ENCODE measurements at regions not wholly inside any gene's neighbourhood (a gene's known extent, or its start where the extent isn't known, plus 50 kb on each side); places are given as distances from the start of the nearest gene placed in this dataset.

DNA sequence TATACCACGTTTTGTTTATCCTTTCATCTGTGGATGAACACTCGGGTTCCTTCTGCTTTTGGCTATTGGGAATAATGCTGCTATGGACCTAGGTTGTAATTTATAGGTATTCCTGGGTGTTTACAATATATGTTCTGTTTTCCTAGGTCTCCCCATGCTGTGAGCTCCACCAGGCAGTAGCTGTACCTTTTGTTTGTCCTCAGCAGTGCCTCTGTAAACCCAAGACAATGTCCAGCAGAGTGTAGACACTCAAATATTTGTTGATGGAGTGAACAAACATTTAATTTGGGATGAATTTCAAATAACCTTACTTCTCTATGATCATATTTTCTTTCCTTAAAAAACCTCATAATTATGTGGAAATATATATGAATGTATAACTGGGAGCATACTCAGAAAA, 259.5 kb upstream of the BOD1L1 start:
- TF ChIP-seq, protein P1, sequence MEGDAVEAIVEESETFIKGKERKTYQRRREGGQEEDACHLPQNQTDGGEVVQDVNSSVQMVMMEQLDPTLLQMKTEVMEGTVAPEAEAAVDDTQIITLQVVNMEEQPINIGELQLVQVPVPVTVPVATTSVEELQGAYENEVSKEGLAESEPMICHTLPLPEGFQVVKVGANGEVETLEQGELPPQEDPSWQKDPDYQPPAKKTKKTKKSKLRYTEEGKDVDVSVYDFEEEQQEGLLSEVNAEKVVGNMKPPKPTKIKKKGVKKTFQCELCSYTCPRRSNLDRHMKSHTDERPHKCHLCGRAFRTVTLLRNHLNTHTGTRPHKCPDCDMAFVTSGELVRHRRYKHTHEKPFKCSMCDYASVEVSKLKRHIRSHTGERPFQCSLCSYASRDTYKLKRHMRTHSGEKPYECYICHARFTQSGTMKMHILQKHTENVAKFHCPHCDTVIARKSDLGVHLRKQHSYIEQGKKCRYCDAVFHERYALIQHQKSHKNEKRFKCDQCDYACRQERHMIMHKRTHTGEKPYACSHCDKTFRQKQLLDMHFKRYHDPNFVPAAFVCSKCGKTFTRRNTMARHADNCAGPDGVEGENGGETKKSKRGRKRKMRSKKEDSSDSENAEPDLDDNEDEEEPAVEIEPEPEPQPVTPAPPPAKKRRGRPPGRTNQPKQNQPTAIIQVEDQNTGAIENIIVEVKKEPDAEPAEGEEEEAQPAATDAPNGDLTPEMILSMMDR (IDR thresholded peaks at IDR 0.05 in 4 of 5, conservative IDR thresholded peaks at IDR 0.05 in 1 of 5), result no peak
- no peak for TF ChIP-seq POLR2A (IDR thresholded peaks at IDR 0.05)

All from gastrocnemius medialis (tissue), 4 donors.